Activated CD4-positive, alpha-beta T cell treated with anti-CD3 and anti-CD28 coated beads for 36 hours (primary cell): ENCODE measurements at regions not wholly inside any gene's neighbourhood (a gene's known extent, or its start where the extent isn't known, plus 50 kb on each side); places are given as distances from the start of the nearest gene placed in this dataset.

Source experiments
- ATAC-seq: fragments of 200-7000 bp; cut with Tn5 transposase; one replicate; pipeline ENCODE4 v1.10.0; 2021; ENCODE audit warnings: mild to moderate bottlenecking, moderate library complexity
- CTCF ChIA-PET: fragments of 350-600 bp; sonication (Branson Sonifier 250); formaldehyde crosslinking; loops from one replicate; lab custom pipeline; 2021; ENCODE audit warnings: antibody characterized with exemption; lab: Charles Lee
- POLR2A ChIA-PET: fragments of 350-600 bp; sonication (Branson Sonifier 250); formaldehyde crosslinking; loops from one replicate; lab custom pipeline; 2021; ENCODE audit warnings: antibody characterized with exemption, inconsistent platforms; lab: Charles Lee
- DNase-seq: peaks from one replicate; pipeline ENCODE4 v3.0.0-alpha.2; 2020
- H3K27ac Mint-ChIP-seq: one replicate; pipeline ENCODE4 v1.8.0; 2021; ENCODE audit warnings: mixed read lengths
- H3K27me3 Mint-ChIP-seq: one replicate; pipeline ENCODE4 v1.8.0; 2021; ENCODE audit warnings: mixed read lengths
- H3K36me3 Mint-ChIP-seq: one replicate; pipeline ENCODE4 v1.8.0; 2021; ENCODE audit warnings: low read depth, mixed read lengths
- H3K4me1 Mint-ChIP-seq: one replicate; pipeline ENCODE4 v1.8.0; 2021; ENCODE audit warnings: mixed read lengths
- H3K4me3 Mint-ChIP-seq: one replicate; pipeline ENCODE4 v1.8.0; 2021; ENCODE audit warnings: mild to moderate bottlenecking, moderate library complexity, mixed read lengths
- H3K9me3 Mint-ChIP-seq: one replicate; pipeline ENCODE4 v1.8.0; 2021; ENCODE audit warnings: low read depth, mixed read lengths
- intact Hi-C, 2 experiments: fragments of 100-400 bp; cut with DNase I in 1 of 2; cut with micrococcal nuclease in 1 of 2; formaldehyde crosslinking; loops; one replicate each; pipeline versions ENCODE4 v1.14.2 to v1.15.1; 2022 to 2024; cut with DNase I, micrococcal nuclease

- DNase-seq = no peak
- H3K27me3 Mint-ChIP-seq = peaks cover 28% of the 10 kb centered on the region
- H3K9me3 Mint-ChIP-seq = no peaks in the 10 kb centered on the region
- ATAC-seq = no peak
- no peaks in the 10 kb centered on the region for H3K36me3 Mint-ChIP-seq
- H3K27ac Mint-ChIP-seq = no peak overlapping the region
- ChIA-PET CTCF (interaction anchor here (0.6 kb wide), 1 partner anchor 132 kb away, joined by 3 read pairs; no protein-coding TSS in a partner anchor), POLR2A (no interaction called here)
- intact Hi-C loops = no loop called here
- no peaks in the 10 kb centered on the region for H3K4me1 Mint-ChIP-seq
- H3K4me3 Mint-ChIP-seq = no peak overlapping the region
These were observed 242.8 kb downstream of the CCSER2 start for GRCh38 chr10:84571146-84571545.

GRCh38 chr10:84574102-84574501, 245.7 kb downstream of the CCSER2 start:
- ATAC-seq (no peak), DNase-seq (no peak)
- intact Hi-C loops = no loop called here
- H3K9me3 Mint-ChIP-seq = peaks cover 2% of the 10 kb centered on the region
- H3K27ac Mint-ChIP-seq = no peak overlapping the region
- H3K4me3 Mint-ChIP-seq = no peak overlapping the region
- H3K36me3 Mint-ChIP-seq = no peaks in the 10 kb centered on the region
- peaks cover 17% of the 10 kb centered on the region for H3K27me3 Mint-ChIP-seq
- ChIA-PET CTCF (interaction anchor here (1.2 kb wide), 1 partner anchor 25 kb away, joined by 4 read pairs; no protein-coding TSS in a partner anchor), POLR2A (no interaction called here)
- no peaks in the 10 kb centered on the region for H3K4me1 Mint-ChIP-seq

GRCh38 chr10:84581976-84582375, 253.6 kb downstream of the CCSER2 start:
- no peak for DNase-seq
- H3K27me3 Mint-ChIP-seq = peaks cover 5% of the 10 kb centered on the region
- ChIA-PET CTCF (interaction anchor here (0.8 kb wide), 1 partner anchor 452 kb away, joined by 4 read pairs; no protein-coding TSS in a partner anchor), POLR2A (no interaction called here)
- no peaks in the 10 kb centered on the region for H3K9me3 Mint-ChIP-seq
- no peak for ATAC-seq
- no peak overlapping the region for H3K4me3 Mint-ChIP-seq
- H3K27ac Mint-ChIP-seq = no peak overlapping the region
- H3K36me3 Mint-ChIP-seq = no peaks in the 10 kb centered on the region
- intact Hi-C loops = no loop called here
- H3K4me1 Mint-ChIP-seq = no peaks in the 10 kb centered on the region

- DNase-seq (no peak), ATAC-seq (no peak)
- H3K4me3 Mint-ChIP-seq = no peak overlapping the region
- H3K27ac Mint-ChIP-seq = no peak overlapping the region
- CTCF ChIA-PET = no interaction called here
- intact Hi-C loops = no loop called here
- no peaks in the 10 kb centered on the region for H3K9me3 Mint-ChIP-seq
- peaks cover 5% of the 10 kb centered on the region for H3K27me3 Mint-ChIP-seq
- no peaks in the 10 kb centered on the region for H3K4me1 Mint-ChIP-seq
- no peaks in the 10 kb centered on the region for H3K36me3 Mint-ChIP-seq
- POLR2A ChIA-PET = no interaction called here
These were observed 255.1 kb downstream of the CCSER2 start for GRCh38 chr10:84583501-84583900.

GRCh38 chr10:84587789-84588188, 259.4 kb downstream of the CCSER2 start:
- DNase-seq (no peak), ATAC-seq (no peak)
- Mint-ChIP-seq H3K4me3 (no peak overlapping the region), H3K27ac (no peak overlapping the region), H3K36me3 (no peaks in the 10 kb centered on the region), H3K27me3 (no peaks in the 10 kb centered on the region), H3K9me3 (no peaks in the 10 kb centered on the region), H3K4me1 (no peaks in the 10 kb centered on the region)
- ChIA-PET CTCF (interaction anchor here (0.6 to 0.7 kb wide), 2 partner anchors 38 to 80 kb away, joined by 3 to 4 read pairs; no protein-coding TSS in a partner anchor), POLR2A (no interaction called here)
- intact Hi-C loops = no loop called here

- DNase-seq (no peak), ATAC-seq (no peak)
- intact Hi-C loops = no loop called here
- no peaks in the 10 kb centered on the region for H3K9me3 Mint-ChIP-seq
- no peaks in the 10 kb centered on the region for H3K4me1 Mint-ChIP-seq
- ChIA-PET CTCF (no interaction called here), POLR2A (no interaction called here)
- no peak overlapping the region for H3K4me3 Mint-ChIP-seq
- H3K36me3 Mint-ChIP-seq = no peaks in the 10 kb centered on the region
- H3K27ac Mint-ChIP-seq = no peak overlapping the region
- H3K27me3 Mint-ChIP-seq = no peaks in the 10 kb centered on the region
These were observed 260.0 kb downstream of the CCSER2 start for GRCh38 chr10:84588426-84588825.

- ATAC-seq = no peak
- CTCF ChIA-PET = no interaction called here
- Mint-ChIP-seq H3K4me1 (no peaks in the 10 kb centered on the region), H3K27me3 (no peaks in the 10 kb centered on the region), H3K27ac (no peak overlapping the region), H3K36me3 (no peaks in the 10 kb centered on the region), H3K4me3 (no peak overlapping the region), H3K9me3 (no peaks in the 10 kb centered on the region)
- no peak for DNase-seq
- intact Hi-C loops = no loop called here
- POLR2A ChIA-PET = no interaction called here
These were observed 260.6 kb downstream of the CCSER2 start for GRCh38 chr10:84588971-84589370.

- DNase-seq (no peak), ATAC-seq (no peak)
- Mint-ChIP-seq H3K9me3 (no peaks in the 10 kb centered on the region), H3K36me3 (no peaks in the 10 kb centered on the region), H3K27ac (no peak overlapping the region), H3K4me3 (no peak overlapping the region), H3K27me3 (no peaks in the 10 kb centered on the region), H3K4me1 (no peaks in the 10 kb centered on the region)
- ChIA-PET POLR2A (no interaction called here), CTCF (no interaction called here)
- intact Hi-C loops = no loop called here
These were observed 261.3 kb downstream of the CCSER2 start for GRCh38 chr10:84589526-84590205.

- Mint-ChIP-seq H3K4me3 (no peak overlapping the region), H3K36me3 (no peaks in the 10 kb centered on the region), H3K27ac (no peak overlapping the region), H3K9me3 (no peaks in the 10 kb centered on the region), H3K27me3 (no peaks in the 10 kb centered on the region), H3K4me1 (no peaks in the 10 kb centered on the region)
- DNase-seq (no peak), ATAC-seq (no peak)
- ChIA-PET POLR2A (no interaction called here), CTCF (no interaction called here)
- intact Hi-C loops = no loop called here
These were observed 262.2 kb downstream of the CCSER2 start for GRCh38 chr10:84590327-84591193.

- Mint-ChIP-seq H3K9me3 (no peaks in the 10 kb centered on the region), H3K36me3 (no peaks in the 10 kb centered on the region)
These were observed 265.1 kb downstream of the CCSER2 start for GRCh38 chr10:84593506-84593905.

GRCh38 chr10:84596585-84596984, 268.2 kb downstream of the CCSER2 start:
- Mint-ChIP-seq H3K27me3 (peaks cover 2% of the 10 kb centered on the region), H3K4me1 (no peaks in the 10 kb centered on the region), H3K4me3 (no peak overlapping the region), H3K36me3 (no peaks in the 10 kb centered on the region), H3K9me3 (no peaks in the 10 kb centered on the region), H3K27ac (no peak overlapping the region)
- ChIA-PET POLR2A (no interaction called here), CTCF (interaction anchor here (0.7 kb wide), 1 partner anchor 59 kb away, joined by 3 read pairs; no protein-coding TSS in a partner anchor)
- DNase-seq (no peak), ATAC-seq (no peak)
- intact Hi-C loops = no loop called here

More at GRCh38 chr10:84593506-84593905, 265.1 kb downstream of the CCSER2 start:
- POLR2A ChIA-PET = no interaction called here
- CTCF ChIA-PET = no interaction called here
- Mint-ChIP-seq H3K27ac (no peak overlapping the region), H3K4me3 (no peak overlapping the region), H3K4me1 (no peaks in the 10 kb centered on the region), H3K27me3 (peaks cover 2% of the 10 kb centered on the region)
- DNase-seq (no peak), ATAC-seq (no peak)
- intact Hi-C loops = no loop called here

GRCh38 chr10:84599254-84599653, 270.9 kb downstream of the CCSER2 start:
- H3K9me3 Mint-ChIP-seq = no peaks in the 10 kb centered on the region
- H3K27me3 Mint-ChIP-seq = peaks cover 4% of the 10 kb centered on the region
- DNase-seq = no peak
- no peaks in the 10 kb centered on the region for H3K36me3 Mint-ChIP-seq
- ChIA-PET POLR2A (no interaction called here), CTCF (no interaction called here)
- intact Hi-C loops = no loop called here
- no peak overlapping the region for H3K27ac Mint-ChIP-seq
- H3K4me1 Mint-ChIP-seq = no peaks in the 10 kb centered on the region
- no peak overlapping the region for H3K4me3 Mint-ChIP-seq
- ATAC-seq = no peak
